ENCODE measurements at regions not wholly inside any gene's neighbourhood (a gene's known extent, or its start where the extent isn't known, plus 50 kb on each side); places are given as distances from the start of the nearest gene placed in this dataset.

- no peaks in the 10 kb centered on the region for H3K9me3 ChIP-seq (ENCODE audit: control insufficient read depth, insufficient read depth, low read length)
- no peak overlapping the region for H3K4me3 ChIP-seq (ENCODE audit: low read length)
- no peaks in the 10 kb centered on the region for H3K27me3 ChIP-seq (ENCODE audit: control insufficient read depth, low read length)
- H4K20me1 ChIP-seq (ENCODE audit: control insufficient read depth, insufficient read depth, low read depth, low read length): no peaks in the 10 kb centered on the region
- no peak overlapping the region for H3K27ac ChIP-seq (ENCODE audit: low read depth, low read length)
- H3K4me1 ChIP-seq (ENCODE audit: control insufficient read depth, low read length): no peaks in the 10 kb centered on the region
- no peaks in the 10 kb centered on the region for H3K36me3 ChIP-seq (ENCODE audit: control insufficient read depth, low read length)
- TF ChIP-seq CTCF (IDR thresholded peaks at IDR 0.05; ENCODE audit: low read depth, low read length, poor library complexity, severe bottlenecking): no peak
- no peak for TF ChIP-seq EZH2phosphoT487 (IDR thresholded peaks at IDR 0.05; ENCODE audit: borderline replicate concordance, low read length)
- H3K79me2 ChIP-seq (ENCODE audit: control insufficient read depth, low read length): no peaks in the 10 kb centered on the region
- H3F3A ChIP-seq (ENCODE audit: control insufficient read depth, insufficient read depth): no peaks in the 10 kb centered on the region
- H3K9me2 ChIP-seq (replicated peaks; ENCODE audit: control insufficient read depth, low read length): no peaks in the 10 kb centered on the region
- H3K4me2 ChIP-seq (ENCODE audit: low read length): no peak overlapping the region
These were observed 62.3 kb upstream of the ITPRID2 start for GRCh38 chr2:181829230-181829629.

- Histone ChIP-seq H3K4me1 (ENCODE audit: control insufficient read depth, low read length) (no peaks in the 10 kb centered on the region), H3K9me2 (replicated peaks; ENCODE audit: control insufficient read depth, low read length) (no peaks in the 10 kb centered on the region), H3K4me2 (ENCODE audit: low read length) (no peak overlapping the region), H3K9me3 (ENCODE audit: control insufficient read depth, insufficient read depth, low read length) (peaks cover 2% of the 10 kb centered on the region; the same call in 1 of the 2 replicates), H3K79me2 (ENCODE audit: control insufficient read depth, low read length) (no peaks in the 10 kb centered on the region), H3K36me3 (ENCODE audit: control insufficient read depth, low read length) (no peaks in the 10 kb centered on the region), H3K27me3 (ENCODE audit: control insufficient read depth, low read length) (no peaks in the 10 kb centered on the region), H3K4me3 (ENCODE audit: low read length) (no peak overlapping the region), H3F3A (ENCODE audit: control insufficient read depth, insufficient read depth) (no peaks in the 10 kb centered on the region), H4K20me1 (ENCODE audit: control insufficient read depth, insufficient read depth, low read depth, low read length) (no peaks in the 10 kb centered on the region), H3K27ac (ENCODE audit: low read depth, low read length) (no peak overlapping the region)
- no peak for TF ChIP-seq EZH2phosphoT487 (IDR thresholded peaks at IDR 0.05; ENCODE audit: borderline replicate concordance, low read length)
- TF ChIP-seq CTCF (IDR thresholded peaks at IDR 0.05; ENCODE audit: low read depth, low read length, poor library complexity, severe bottlenecking): no peak
These were observed 59.5 kb upstream of the ITPRID2 start for GRCh38 chr2:181832015-181832414.

GRCh38 chr2:181836583-181836982 lies 54.9 kb upstream of the ITPRID2 start:
- no peaks in the 10 kb centered on the region for H3K36me3 ChIP-seq (ENCODE audit: control insufficient read depth, low read length)
- H3K4me2 ChIP-seq (ENCODE audit: low read length): no peak overlapping the region
- H3K4me1 ChIP-seq (ENCODE audit: control insufficient read depth, low read length): no peaks in the 10 kb centered on the region
- TF ChIP-seq EZH2phosphoT487 (IDR thresholded peaks at IDR 0.05; ENCODE audit: borderline replicate concordance, low read length) (no peak), CTCF (IDR thresholded peaks at IDR 0.05; ENCODE audit: low read depth, low read length, poor library complexity, severe bottlenecking) (no peak)
- no peak overlapping the region for H3K27ac ChIP-seq (ENCODE audit: low read depth, low read length)
- H3K4me3 ChIP-seq (ENCODE audit: low read length): no peak overlapping the region
- no peaks in the 10 kb centered on the region for H3F3A ChIP-seq (ENCODE audit: control insufficient read depth, insufficient read depth)
- no peaks in the 10 kb centered on the region for H3K9me2 ChIP-seq (replicated peaks; ENCODE audit: control insufficient read depth, low read length)
- no peaks in the 10 kb centered on the region for H3K79me2 ChIP-seq (ENCODE audit: control insufficient read depth, low read length)
- no peaks in the 10 kb centered on the region for H3K27me3 ChIP-seq (ENCODE audit: control insufficient read depth, low read length)
- no peaks in the 10 kb centered on the region for H4K20me1 ChIP-seq (ENCODE audit: control insufficient read depth, insufficient read depth, low read depth, low read length)
- H3K9me3 ChIP-seq (ENCODE audit: control insufficient read depth, insufficient read depth, low read length): peaks cover 2% of the 10 kb centered on the region; the same call in 1 of the 2 replicates
